Loucy (cell line): ENCODE measurements at regions not wholly inside any gene's neighbourhood (a gene's known extent, or its start where the extent isn't known, plus 50 kb on each side); places are given as distances from the start of the nearest gene placed in this dataset.

ENCODE experiments used
- EZH2phosphoT487 ChIP-seq: fragments of 200-600 bp; IDR thresholded peaks from 2 replicates; pipeline ENCODE4 v1.6.1; 2018; ENCODE audit warnings: antibody characterized with exemption, mild to moderate bottlenecking, moderate library complexity, borderline replicate concordance
- TF ChIP-seq, protein P1 (sequence below): fragments of 200-600 bp; sonication (generic); conservative IDR thresholded peaks from 2 replicates; pipeline ENCODE4 v1.5.1; 2014; ENCODE audit warnings: mild to moderate bottlenecking, antibody characterized with exemption, low read length

- TF ChIP-seq, protein P1, sequence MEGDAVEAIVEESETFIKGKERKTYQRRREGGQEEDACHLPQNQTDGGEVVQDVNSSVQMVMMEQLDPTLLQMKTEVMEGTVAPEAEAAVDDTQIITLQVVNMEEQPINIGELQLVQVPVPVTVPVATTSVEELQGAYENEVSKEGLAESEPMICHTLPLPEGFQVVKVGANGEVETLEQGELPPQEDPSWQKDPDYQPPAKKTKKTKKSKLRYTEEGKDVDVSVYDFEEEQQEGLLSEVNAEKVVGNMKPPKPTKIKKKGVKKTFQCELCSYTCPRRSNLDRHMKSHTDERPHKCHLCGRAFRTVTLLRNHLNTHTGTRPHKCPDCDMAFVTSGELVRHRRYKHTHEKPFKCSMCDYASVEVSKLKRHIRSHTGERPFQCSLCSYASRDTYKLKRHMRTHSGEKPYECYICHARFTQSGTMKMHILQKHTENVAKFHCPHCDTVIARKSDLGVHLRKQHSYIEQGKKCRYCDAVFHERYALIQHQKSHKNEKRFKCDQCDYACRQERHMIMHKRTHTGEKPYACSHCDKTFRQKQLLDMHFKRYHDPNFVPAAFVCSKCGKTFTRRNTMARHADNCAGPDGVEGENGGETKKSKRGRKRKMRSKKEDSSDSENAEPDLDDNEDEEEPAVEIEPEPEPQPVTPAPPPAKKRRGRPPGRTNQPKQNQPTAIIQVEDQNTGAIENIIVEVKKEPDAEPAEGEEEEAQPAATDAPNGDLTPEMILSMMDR, result no peak
- no peak for TF ChIP-seq EZH2phosphoT487
Observed at GRCh38 chr11:130715085-130715876, 201.0 kb downstream of the SNX19 start.
